GM23338 (cell line): ENCODE measurements at regions not wholly inside any gene's neighbourhood (a gene's known extent, or its start where the extent isn't known, plus 50 kb on each side); places are given as distances from the start of the nearest gene placed in this dataset.

Experiments used
- ATAC-seq: fragments of 200-7000 bp; cut with Tn5 transposase; 3 replicates; pipeline ENCODE4 v1.9.1; 2020
- DNase-seq: peaks from one replicate; pipeline ENCODE4 v3.0.0-alpha.2; 2015; ENCODE audit warnings: low spot score
- H2AFZ ChIP-seq: fragments of 200-600 bp; sonication (generic); 2 replicates; pipeline ENCODE4 v1.8.0; 2016; ENCODE audit warnings: antibody characterized with exemption, mild to moderate bottlenecking, moderate library complexity
- H3F3A ChIP-seq: fragments of 200-600 bp; sonication (generic); replicated peaks from 2 replicates; pipeline ENCODE4 v1.8.0; 2017; ENCODE audit warnings: antibody characterized with exemption, mixed run types, low read depth
- H3K27ac ChIP-seq: fragments of 200-600 bp; sonication (generic); 2 replicates; pipeline ENCODE4 v1.6.1; 2016; ENCODE audit warnings: low read depth
- H3K27me3 ChIP-seq: fragments of 200-600 bp; sonication (generic); 2 replicates; pipeline ENCODE4 v1.8.0; 2016; ENCODE audit warnings: mild to moderate bottlenecking, mixed run types, moderate library complexity; ENCODE audit not compliant: insufficient read depth
- H3K36me3 ChIP-seq: fragments of 200-600 bp; sonication (generic); 2 replicates; pipeline ENCODE4 v1.8.0; 2016; ENCODE audit warnings: mild to moderate bottlenecking; ENCODE audit not compliant: insufficient read depth
- H3K4me1 ChIP-seq: fragments of 200-600 bp; sonication (generic); 2 replicates; pipeline ENCODE4 v1.8.0; 2016; ENCODE audit warnings: mild to moderate bottlenecking, moderate library complexity; ENCODE audit not compliant: insufficient read depth
- H3K4me2 ChIP-seq: fragments of 200-600 bp; sonication (generic); 2 replicates; pipeline ENCODE4 v1.7.1; 2017; ENCODE audit warnings: mixed run types
- H3K4me3 ChIP-seq: fragments of 200-600 bp; sonication (generic); 2 replicates; pipeline ENCODE4 v1.6.1; 2016; ENCODE audit warnings: mixed run types
- H3K79me2 ChIP-seq: fragments of 200-600 bp; sonication (generic); replicated peaks from 2 replicates; pipeline ENCODE4 v1.8.0; 2017; ENCODE audit warnings: mild to moderate bottlenecking; ENCODE audit not compliant: insufficient read depth
- H3K9me2 ChIP-seq: fragments of 200-600 bp; sonication (generic); 2 replicates; pipeline ENCODE4 v1.8.0; 2017; ENCODE audit not compliant: insufficient read depth
- H4K20me1 ChIP-seq: fragments of 200-600 bp; sonication (generic); replicated peaks from 2 replicates; pipeline ENCODE4 v1.8.0; 2017; ENCODE audit warnings: mild to moderate bottlenecking; ENCODE audit not compliant: insufficient read depth
- H3K27ac Mint-ChIP-seq: 2 replicates; pipeline ENCODE4 v1.8.0; 2020; ENCODE audit warnings: inconsistent platforms, mild to moderate bottlenecking, moderate library complexity, mixed read lengths
- H3K27me3 Mint-ChIP-seq: 3 replicates; pipeline ENCODE4 v1.8.0; 2022; ENCODE audit warnings: low read depth, mild to moderate bottlenecking, moderate library complexity, mixed read lengths, inconsistent platforms; ENCODE audit not compliant: insufficient read depth, poor library complexity
- H3K36me3 Mint-ChIP-seq: 3 replicates; pipeline ENCODE4 v1.8.0; 2021; ENCODE audit warnings: low read depth, mild to moderate bottlenecking, inconsistent platforms, moderate library complexity, mixed read lengths
- H3K4me1 Mint-ChIP-seq: 3 replicates; pipeline ENCODE4 v1.8.0; 2020; ENCODE audit warnings: mild to moderate bottlenecking, inconsistent platforms, mixed read lengths
- H3K4me3 Mint-ChIP-seq: 3 replicates; pipeline ENCODE4 v1.8.0; 2021; ENCODE audit warnings: moderate library complexity, mild to moderate bottlenecking, inconsistent platforms, mixed read lengths
- H3K9me3 Mint-ChIP-seq: 3 replicates; pipeline ENCODE4 v1.8.0; 2020; ENCODE audit warnings: moderate library complexity, mild to moderate bottlenecking, inconsistent platforms, mixed read lengths
- CREB1 ChIP-seq: fragments of 250-450 bp; sonication (Bioruptor Pico); IDR thresholded peaks from 2 replicates; pipeline ENCODE4 v1.5.0; 2020; ENCODE audit warnings: low read depth, mild to moderate bottlenecking, moderate library complexity
- CTCF ChIP-seq, 2 experiments: fragments of 200-600 bp in 1 of 2; sonication (generic) in 1 of 2; conservative IDR thresholded peaks; 2 replicates each; pipeline versions ENCODE4 v1.5.1 to v1.6.1; 2016 to 2017; ENCODE audit warnings: antibody characterized with exemption in 2 of 2, low read depth in 2 of 2, mild to moderate bottlenecking in 2 of 2, moderate library complexity in 1 of 2
- ETS1 ChIP-seq: IDR thresholded peaks from 2 replicates; pipeline ENCODE4 v1.6.1; 2016; ENCODE audit warnings: antibody characterized with exemption
- EZH2 ChIP-seq: fragments of 200-600 bp; sonication (generic); IDR thresholded peaks from one replicate; pipeline ENCODE4 v1.8.0; 2017; ENCODE audit warnings: antibody characterized with exemption, mild to moderate bottlenecking, low read depth; ENCODE audit not compliant: unreplicated experiment
- EZH2phosphoT487 ChIP-seq: fragments of 200-600 bp; sonication (generic); IDR thresholded peaks from one replicate; pipeline ENCODE4 v1.8.1; 2018; ENCODE audit warnings: antibody characterized with exemption; ENCODE audit not compliant: unreplicated experiment
- JUNB ChIP-seq: IDR thresholded peaks from one replicate; pipeline ENCODE4 v1.6.1; 2016; ENCODE audit warnings: antibody characterized with exemption; ENCODE audit not compliant: unreplicated experiment
- POLR2AphosphoS5 ChIP-seq: IDR thresholded peaks from 2 replicates; pipeline ENCODE4 v1.6.1; 2016; ENCODE audit warnings: antibody characterized with exemption, low read depth
- STAT1 ChIP-seq: IDR thresholded peaks from one replicate; pipeline ENCODE4 v1.6.1; 2016; ENCODE audit warnings: antibody characterized with exemption; ENCODE audit not compliant: unreplicated experiment
- ZNF114 ChIP-seq: fragments of 250-450 bp; sonication (Bioruptor Pico); IDR thresholded peaks from 2 replicates; pipeline ENCODE4 v1.5.0; 2020; ENCODE audit warnings: mild to moderate bottlenecking, moderate library complexity
- ZNF331 ChIP-seq: fragments of 250-450 bp; sonication (Bioruptor Pico); IDR thresholded peaks from 2 replicates; pipeline ENCODE4 v1.5.0; 2020; ENCODE audit warnings: low read depth, mild to moderate bottlenecking, moderate library complexity
- ZNF462 ChIP-seq: fragments of 250-450 bp; sonication (Bioruptor Pico); IDR thresholded peaks from 2 replicates; pipeline ENCODE4 v1.5.0; 2020; ENCODE audit warnings: mild to moderate bottlenecking, moderate library complexity
- TF ChIP-seq, protein P1 (sequence below): IDR thresholded peaks from one replicate; pipeline ENCODE4 v1.6.1; 2018; ENCODE audit warnings: antibody characterized with exemption; ENCODE audit not compliant: unreplicated experiment

GRCh38 chr2:34627003-34627402 is 1027.9 kb upstream of the FAM98A start (continued):
- TF ChIP-seq ZNF331 (CRISPR knock-in tag) (no peak), JUNB (no peak), EZH2 (no peak), ETS1 (no peak), ZNF114 (CRISPR knock-in tag) (no peak), POLR2AphosphoS5 (no peak)
- TF ChIP-seq, protein P1, sequence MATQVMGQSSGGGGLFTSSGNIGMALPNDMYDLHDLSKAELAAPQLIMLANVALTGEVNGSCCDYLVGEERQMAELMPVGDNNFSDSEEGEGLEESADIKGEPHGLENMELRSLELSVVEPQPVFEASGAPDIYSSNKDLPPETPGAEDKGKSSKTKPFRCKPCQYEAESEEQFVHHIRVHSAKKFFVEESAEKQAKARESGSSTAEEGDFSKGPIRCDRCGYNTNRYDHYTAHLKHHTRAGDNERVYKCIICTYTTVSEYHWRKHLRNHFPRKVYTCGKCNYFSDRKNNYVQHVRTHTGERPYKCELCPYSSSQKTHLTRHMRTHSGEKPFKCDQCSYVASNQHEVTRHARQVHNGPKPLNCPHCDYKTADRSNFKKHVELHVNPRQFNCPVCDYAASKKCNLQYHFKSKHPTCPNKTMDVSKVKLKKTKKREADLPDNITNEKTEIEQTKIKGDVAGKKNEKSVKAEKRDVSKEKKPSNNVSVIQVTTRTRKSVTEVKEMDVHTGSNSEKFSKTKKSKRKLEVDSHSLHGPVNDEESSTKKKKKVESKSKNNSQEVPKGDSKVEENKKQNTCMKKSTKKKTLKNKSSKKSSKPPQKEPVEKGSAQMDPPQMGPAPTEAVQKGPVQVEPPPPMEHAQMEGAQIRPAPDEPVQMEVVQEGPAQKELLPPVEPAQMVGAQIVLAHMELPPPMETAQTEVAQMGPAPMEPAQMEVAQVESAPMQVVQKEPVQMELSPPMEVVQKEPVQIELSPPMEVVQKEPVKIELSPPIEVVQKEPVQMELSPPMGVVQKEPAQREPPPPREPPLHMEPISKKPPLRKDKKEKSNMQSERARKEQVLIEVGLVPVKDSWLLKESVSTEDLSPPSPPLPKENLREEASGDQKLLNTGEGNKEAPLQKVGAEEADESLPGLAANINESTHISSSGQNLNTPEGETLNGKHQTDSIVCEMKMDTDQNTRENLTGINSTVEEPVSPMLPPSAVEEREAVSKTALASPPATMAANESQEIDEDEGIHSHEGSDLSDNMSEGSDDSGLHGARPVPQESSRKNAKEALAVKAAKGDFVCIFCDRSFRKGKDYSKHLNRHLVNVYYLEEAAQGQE: no peak

DNA sequence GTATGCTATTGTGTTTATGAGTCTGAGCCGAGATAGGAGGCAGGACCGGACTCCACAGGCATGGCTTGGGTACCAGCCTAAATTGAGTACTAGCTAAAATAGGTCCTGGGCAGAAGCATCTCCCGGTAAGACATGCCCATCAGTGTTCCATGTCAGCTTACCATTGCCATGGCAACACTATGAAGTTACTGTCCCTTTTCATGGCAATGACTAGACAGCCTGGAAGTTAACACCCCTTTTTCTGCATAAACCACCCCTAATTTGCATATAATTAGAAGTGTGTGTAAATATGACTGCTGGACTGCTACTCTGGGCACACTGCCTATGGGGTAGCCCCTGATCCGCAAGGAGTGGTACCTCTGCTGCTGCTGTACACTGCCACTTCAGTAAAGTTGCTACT is 1005.1 kb upstream of the FAM98A start:
- no peak for ATAC-seq
- Mint-ChIP-seq H3K27me3 (no peaks in the 10 kb centered on the region), H3K9me3 (no peaks in the 10 kb centered on the region), H3K4me1 (no peaks in the 10 kb centered on the region), H3K36me3 (no peaks in the 10 kb centered on the region), H3K27ac (no peak overlapping the region), H3K4me3 (no peak overlapping the region)
- no peaks in the 10 kb centered on the region for H3K27me3 ChIP-seq
- H3K4me3 ChIP-seq: no peak overlapping the region
- no peak overlapping the region for H3K4me2 ChIP-seq
- DNase-seq: no peak
- H3K9me2 ChIP-seq: no peaks in the 10 kb centered on the region
- H4K20me1 ChIP-seq: no peaks in the 10 kb centered on the region
- H2AFZ ChIP-seq: no peak overlapping the region
- no peaks in the 10 kb centered on the region for H3K79me2 ChIP-seq
- no peak overlapping the region for H3K27ac ChIP-seq
- no peaks in the 10 kb centered on the region for H3F3A ChIP-seq
- H3K36me3 ChIP-seq: no peaks in the 10 kb centered on the region
- no peaks in the 10 kb centered on the region for H3K4me1 ChIP-seq
- no peak for TF ChIP-seq ZNF331 (CRISPR knock-in tag)
- no peak for TF ChIP-seq ZNF114 (CRISPR knock-in tag)
- TF ChIP-seq CREB1 (CRISPR knock-in tag): no peak
- no peak for TF ChIP-seq EZH2
- TF ChIP-seq ZNF462 (CRISPR knock-in tag): no peak
- TF ChIP-seq EZH2phosphoT487: no peak
- TF ChIP-seq CTCF (conservative IDR thresholded peaks at IDR 0.05; ENCODE audit: low read depth in 2 of 2): no peak
- no peak for TF ChIP-seq ETS1
- TF ChIP-seq STAT1: no peak
